HFFc6 (cell line): ENCODE measurements at regions not wholly inside any gene's neighbourhood (a gene's known extent, or its start where the extent isn't known, plus 50 kb on each side); places are given as distances from the start of the nearest gene placed in this dataset.

Source experiments
- DNase-seq: peaks from one replicate; pipeline ENCODE4 v3.0.0-alpha.2; 2018
- H3K27ac Mint-ChIP-seq: 2 replicates; pipeline ENCODE4 v1.8.0; 2020; ENCODE audit warnings: mild to moderate bottlenecking, mixed read lengths
- H3K27me3 Mint-ChIP-seq: 2 replicates; pipeline ENCODE4 v1.8.0; 2021; ENCODE audit warnings: mild to moderate bottlenecking, moderate library complexity, mixed read lengths; ENCODE audit not compliant: insufficient read depth
- H3K36me3 Mint-ChIP-seq: 2 replicates; pipeline ENCODE4 v1.8.0; 2021; ENCODE audit warnings: low read depth, mixed read lengths
- H3K4me1 Mint-ChIP-seq: 2 replicates; pipeline ENCODE4 v1.8.0; 2020; ENCODE audit warnings: low read depth, mixed read lengths
- H3K4me3 Mint-ChIP-seq: 2 replicates; pipeline ENCODE4 v1.8.0; 2020; ENCODE audit warnings: mild to moderate bottlenecking, moderate library complexity, mixed read lengths
- H3K9me3 Mint-ChIP-seq: 2 replicates; pipeline ENCODE4 v1.8.0; 2020; ENCODE audit warnings: mild to moderate bottlenecking, mixed read lengths
- TF ChIP-seq, protein P1 (sequence below): fragments of 200-600 bp; sonication (generic); IDR thresholded peaks from 2 replicates; pipeline ENCODE4 v1.5.0; 2021; ENCODE audit warnings: antibody characterized with exemption, mild to moderate bottlenecking

GRCh38 chr16:85995541-85996423 is 96.8 kb downstream of the IRF8 start:
- no peaks in the 10 kb centered on the region for H3K36me3 Mint-ChIP-seq
- H3K27ac Mint-ChIP-seq = no peak overlapping the region
- peaks cover 54% of the 10 kb centered on the region for H3K27me3 Mint-ChIP-seq
- H3K4me1 Mint-ChIP-seq = no peaks in the 10 kb centered on the region
- H3K4me3 Mint-ChIP-seq = peak overlapping the region; percentile 40
- H3K9me3 Mint-ChIP-seq = no peaks in the 10 kb centered on the region
- no peak for DNase-seq
- TF ChIP-seq, protein P1, sequence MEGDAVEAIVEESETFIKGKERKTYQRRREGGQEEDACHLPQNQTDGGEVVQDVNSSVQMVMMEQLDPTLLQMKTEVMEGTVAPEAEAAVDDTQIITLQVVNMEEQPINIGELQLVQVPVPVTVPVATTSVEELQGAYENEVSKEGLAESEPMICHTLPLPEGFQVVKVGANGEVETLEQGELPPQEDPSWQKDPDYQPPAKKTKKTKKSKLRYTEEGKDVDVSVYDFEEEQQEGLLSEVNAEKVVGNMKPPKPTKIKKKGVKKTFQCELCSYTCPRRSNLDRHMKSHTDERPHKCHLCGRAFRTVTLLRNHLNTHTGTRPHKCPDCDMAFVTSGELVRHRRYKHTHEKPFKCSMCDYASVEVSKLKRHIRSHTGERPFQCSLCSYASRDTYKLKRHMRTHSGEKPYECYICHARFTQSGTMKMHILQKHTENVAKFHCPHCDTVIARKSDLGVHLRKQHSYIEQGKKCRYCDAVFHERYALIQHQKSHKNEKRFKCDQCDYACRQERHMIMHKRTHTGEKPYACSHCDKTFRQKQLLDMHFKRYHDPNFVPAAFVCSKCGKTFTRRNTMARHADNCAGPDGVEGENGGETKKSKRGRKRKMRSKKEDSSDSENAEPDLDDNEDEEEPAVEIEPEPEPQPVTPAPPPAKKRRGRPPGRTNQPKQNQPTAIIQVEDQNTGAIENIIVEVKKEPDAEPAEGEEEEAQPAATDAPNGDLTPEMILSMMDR = no peak

GRCh38 chr16:85996843-85997242 is 97.9 kb downstream of the IRF8 start:
- no peak for DNase-seq
- no peaks in the 10 kb centered on the region for H3K9me3 Mint-ChIP-seq
- H3K4me3 Mint-ChIP-seq = no peak overlapping the region
- H3K4me1 Mint-ChIP-seq = no peaks in the 10 kb centered on the region
- peaks cover 55% of the 10 kb centered on the region for H3K27me3 Mint-ChIP-seq
- TF ChIP-seq, protein P1 = no peak
- no peaks in the 10 kb centered on the region for H3K36me3 Mint-ChIP-seq
- no peak overlapping the region for H3K27ac Mint-ChIP-seq

DNA sequence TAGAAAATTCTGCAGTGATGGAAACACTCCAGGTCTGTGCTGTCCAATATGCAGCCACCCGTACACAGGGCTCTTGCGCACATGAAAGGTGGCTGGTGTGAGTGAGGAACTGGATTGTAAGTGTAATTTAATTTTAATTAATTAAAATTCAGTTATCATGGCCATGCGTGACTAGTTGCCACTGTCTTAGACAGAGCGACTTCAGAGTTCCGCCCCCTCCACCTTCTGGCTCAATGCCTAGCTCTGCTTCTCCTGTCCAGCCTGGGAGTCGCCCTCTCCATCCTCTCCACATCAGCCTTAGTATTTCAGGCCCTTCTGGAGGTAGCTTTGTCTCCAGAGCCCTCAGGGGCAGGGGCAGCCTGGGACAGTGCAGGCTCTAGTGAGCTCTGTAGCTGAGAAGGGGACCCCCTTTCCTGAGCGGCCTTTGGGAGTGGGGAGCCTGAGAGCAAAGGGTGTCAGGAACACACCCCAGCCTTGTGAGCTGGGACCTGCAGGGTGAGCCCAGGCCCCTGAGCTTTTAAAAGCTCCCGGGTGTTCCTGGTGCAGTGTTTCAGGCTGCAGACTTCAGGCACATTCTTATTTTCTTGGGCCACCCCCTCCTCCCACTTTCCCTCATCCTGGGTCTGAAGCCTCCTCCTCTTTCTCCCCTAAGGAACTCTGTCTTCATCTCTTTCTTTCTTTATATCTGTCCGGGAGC is 99.4 kb downstream of the IRF8 start:
- no peaks in the 10 kb centered on the region for H3K36me3 Mint-ChIP-seq
- H3K4me3 Mint-ChIP-seq = no peak overlapping the region
- H3K27ac Mint-ChIP-seq = no peak overlapping the region
- no peaks in the 10 kb centered on the region for H3K4me1 Mint-ChIP-seq
- peaks cover 48% of the 10 kb centered on the region for H3K27me3 Mint-ChIP-seq
- TF ChIP-seq, protein P1 = no peak
- no peak for DNase-seq
- H3K9me3 Mint-ChIP-seq = no peaks in the 10 kb centered on the region

- H3K4me1 Mint-ChIP-seq = no peaks in the 10 kb centered on the region
- H3K27me3 Mint-ChIP-seq = peaks cover 47% of the 10 kb centered on the region
- H3K36me3 Mint-ChIP-seq = no peaks in the 10 kb centered on the region
- TF ChIP-seq, protein P1 = no peak
- H3K4me3 Mint-ChIP-seq = no peak overlapping the region
- DNase-seq = no peak
- no peak overlapping the region for H3K27ac Mint-ChIP-seq
- no peaks in the 10 kb centered on the region for H3K9me3 Mint-ChIP-seq
Observed at GRCh38 chr16:85998868-85999729, 100.1 kb downstream of the IRF8 start.

- no peaks in the 10 kb centered on the region for H3K4me1 Mint-ChIP-seq
- no peaks in the 10 kb centered on the region for H3K9me3 Mint-ChIP-seq
- H3K27ac Mint-ChIP-seq = no peak overlapping the region
- peaks cover 41% of the 10 kb centered on the region for H3K27me3 Mint-ChIP-seq
- H3K36me3 Mint-ChIP-seq = no peaks in the 10 kb centered on the region
- no peak for DNase-seq
- TF ChIP-seq, protein P1 = no peak
- H3K4me3 Mint-ChIP-seq = no peak overlapping the region
Observed at GRCh38 chr16:85999778-86000177, 100.8 kb downstream of the IRF8 start.
